ENCODE measurements at regions not wholly inside any gene's neighbourhood (a gene's known extent, or its start where the extent isn't known, plus 50 kb on each side); places are given as distances from the start of the nearest gene placed in this dataset.

DNA sequence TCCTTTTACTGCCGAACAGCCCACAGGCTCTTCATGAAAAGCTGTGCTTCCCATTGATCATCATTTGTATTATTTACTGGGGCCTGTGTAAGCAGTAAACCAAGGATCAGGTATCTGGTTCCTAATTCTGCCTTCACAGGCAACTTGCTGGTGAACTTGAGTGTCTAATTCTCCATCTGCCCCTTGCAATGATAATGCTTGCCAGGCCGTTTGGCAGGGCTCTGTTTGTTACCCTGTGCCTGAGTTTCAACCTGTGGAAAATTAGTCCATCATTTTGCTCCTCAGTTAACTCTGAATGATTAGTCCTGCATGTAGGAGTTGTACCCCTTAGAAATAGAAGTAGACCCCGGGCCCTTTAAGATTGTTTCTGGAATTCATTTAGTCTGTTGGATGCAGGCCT lies 298.4 kb upstream of the CADM1 start:
- no peak overlapping the region for H3K4me3 Mint-ChIP-seq
- H3K9ac ChIP-seq (ENCODE audit: extremely low read depth, low read length, poor library complexity, severe bottlenecking) = no peak overlapping the region
- H3K4me1 Mint-ChIP-seq = no peaks in the 10 kb centered on the region
- no peak for DNase-seq
- H3K27me3 Mint-ChIP-seq (ENCODE audit: insufficient read depth) = peaks cover 8% of the 10 kb centered on the region
- H3K9me3 ChIP-seq (ENCODE audit: control insufficient read depth, low read length) = peaks cover 10% of the 10 kb centered on the region
- H3K36me3 ChIP-seq (ENCODE audit: control insufficient read depth, insufficient read depth, low read length) = no peaks in the 10 kb centered on the region
- H3K27ac Mint-ChIP-seq = no peak overlapping the region
- no peak overlapping the region for H3K27ac ChIP-seq (ENCODE audit: low read depth, low read length)
- WGBS, 2 experiments (ENCODE audit: insufficient coverage in 1 of 2, insufficient read length in 1 of 2) = 91 to 93% methylated on average over 2 to 3 of the region's 3 CpGs
- H3K4me3 ChIP-seq (ENCODE audit: low read length) = no peak overlapping the region
- H3K36me3 Mint-ChIP-seq (ENCODE audit: low read depth) = no peaks in the 10 kb centered on the region
- no peak for TF ChIP-seq CTCF (conservative IDR thresholded peaks at IDR 0.05)
- peaks cover 7% of the 10 kb centered on the region for H3K27me3 ChIP-seq (ENCODE audit: control insufficient read depth, insufficient read depth, low read length, poor library complexity, severe bottlenecking)
- no peaks in the 10 kb centered on the region for H3K4me1 ChIP-seq (ENCODE audit: control insufficient read depth, insufficient read depth, low read length)
- peaks cover 10% of the 10 kb centered on the region for H3K9me3 Mint-ChIP-seq

- peaks cover 10% of the 10 kb centered on the region for H3K4me1 Mint-ChIP-seq
- H3K27ac Mint-ChIP-seq = no peak overlapping the region
- TF ChIP-seq CTCF (conservative IDR thresholded peaks at IDR 0.05) = no peak
- peaks cover 8% of the 10 kb centered on the region for H3K27me3 Mint-ChIP-seq (ENCODE audit: insufficient read depth)
- no peak overlapping the region for H3K4me3 ChIP-seq (ENCODE audit: low read length)
- peaks cover 8% of the 10 kb centered on the region for H3K27me3 ChIP-seq (ENCODE audit: control insufficient read depth, insufficient read depth, low read length, poor library complexity, severe bottlenecking)
- peaks cover 6% of the 10 kb centered on the region for H3K4me1 ChIP-seq (ENCODE audit: control insufficient read depth, insufficient read depth, low read length)
- no peaks in the 10 kb centered on the region for H3K36me3 Mint-ChIP-seq (ENCODE audit: low read depth)
- no peak overlapping the region for H3K27ac ChIP-seq (ENCODE audit: low read depth, low read length)
- DNase-seq = no peak
- H3K4me3 Mint-ChIP-seq = no peak overlapping the region
- WGBS, 2 experiments (ENCODE audit: insufficient coverage in 1 of 2, insufficient read length in 1 of 2) = 99 to 100% methylated on average over 5 to 6 of the region's 6 CpGs
- H3K9me3 ChIP-seq (ENCODE audit: control insufficient read depth, low read length) = no peaks in the 10 kb centered on the region
- no peaks in the 10 kb centered on the region for H3K36me3 ChIP-seq (ENCODE audit: control insufficient read depth, insufficient read depth, low read length)
- H3K9ac ChIP-seq (ENCODE audit: extremely low read depth, low read length, poor library complexity, severe bottlenecking) = no peak overlapping the region
- no peaks in the 10 kb centered on the region for H3K9me3 Mint-ChIP-seq
Observed at GRCh38 chr11:115792903-115793302, 288.7 kb upstream of the CADM1 start.

DNA sequence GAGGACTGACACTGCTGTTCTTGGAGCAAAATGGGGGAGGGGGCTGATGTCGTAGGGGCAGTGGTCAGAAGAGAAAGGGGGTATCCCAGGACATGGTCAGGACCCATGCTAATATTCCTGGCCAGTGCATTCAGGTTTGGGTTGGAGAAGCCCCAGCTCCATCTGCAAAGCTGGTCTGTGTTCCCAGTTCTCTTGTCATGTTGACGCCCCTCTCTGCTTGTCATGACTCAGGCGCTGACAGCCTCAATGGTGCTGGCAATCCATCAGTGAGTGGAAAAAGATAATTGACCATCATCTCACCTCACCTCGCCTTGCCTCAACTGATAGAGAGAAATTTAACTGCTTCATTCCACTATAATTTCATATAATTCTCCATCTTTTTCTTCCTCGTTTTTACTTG lies 283.1 kb upstream of the CADM1 start:
- no peak for TF ChIP-seq CTCF (conservative IDR thresholded peaks at IDR 0.05)
- no peak overlapping the region for H3K9ac ChIP-seq (ENCODE audit: extremely low read depth, low read length, poor library complexity, severe bottlenecking)
- no peak overlapping the region for H3K27ac Mint-ChIP-seq
- DNase-seq = no peak
- H3K4me3 Mint-ChIP-seq = no peak overlapping the region
- H3K9me3 ChIP-seq (ENCODE audit: control insufficient read depth, low read length) = peaks cover 5% of the 10 kb centered on the region
- peaks cover 9% of the 10 kb centered on the region for H3K9me3 Mint-ChIP-seq
- H3K4me1 Mint-ChIP-seq = peaks cover 10% of the 10 kb centered on the region
- peaks cover 18% of the 10 kb centered on the region for H3K27me3 ChIP-seq (ENCODE audit: control insufficient read depth, insufficient read depth, low read length, poor library complexity, severe bottlenecking)
- H3K36me3 ChIP-seq (ENCODE audit: control insufficient read depth, insufficient read depth, low read length) = no peaks in the 10 kb centered on the region
- H3K4me1 ChIP-seq (ENCODE audit: control insufficient read depth, insufficient read depth, low read length) = peaks cover 6% of the 10 kb centered on the region
- WGBS, 2 experiments (ENCODE audit: insufficient coverage in 1 of 2, insufficient read length in 1 of 2) = 90 to 97% methylated on average over 4 of the region's 5 CpGs
- H3K27ac ChIP-seq (ENCODE audit: low read depth, low read length) = no peak overlapping the region
- H3K27me3 Mint-ChIP-seq (ENCODE audit: insufficient read depth) = peaks cover 10% of the 10 kb centered on the region
- H3K4me3 ChIP-seq (ENCODE audit: low read length) = no peak overlapping the region
- H3K36me3 Mint-ChIP-seq (ENCODE audit: low read depth) = no peaks in the 10 kb centered on the region

Data from endodermal cell (in vitro differentiated cells).